B cell (primary cell): ENCODE measurements at regions not wholly inside any gene's neighbourhood (a gene's known extent, or its start where the extent isn't known, plus 50 kb on each side); places are given as distances from the start of the nearest gene placed in this dataset.

Experiments
- EZH2 ChIP-seq: IDR thresholded peaks from 2 replicates; pipeline ENCODE4 v1.6.1; 2012; ENCODE audit warnings: borderline replicate concordance, low read depth, mild to moderate bottlenecking, moderate library complexity, low read length; ENCODE audit not compliant: insufficient read depth, poor library complexity, severe bottlenecking
- TF ChIP-seq, protein P1 (sequence below): fragments of 200-600 bp; IDR thresholded peaks from one replicate; pipeline ENCODE4 v1.8.0; 2022; ENCODE audit warnings: antibody characterized with exemption, mild to moderate bottlenecking

- TF ChIP-seq, protein P1, sequence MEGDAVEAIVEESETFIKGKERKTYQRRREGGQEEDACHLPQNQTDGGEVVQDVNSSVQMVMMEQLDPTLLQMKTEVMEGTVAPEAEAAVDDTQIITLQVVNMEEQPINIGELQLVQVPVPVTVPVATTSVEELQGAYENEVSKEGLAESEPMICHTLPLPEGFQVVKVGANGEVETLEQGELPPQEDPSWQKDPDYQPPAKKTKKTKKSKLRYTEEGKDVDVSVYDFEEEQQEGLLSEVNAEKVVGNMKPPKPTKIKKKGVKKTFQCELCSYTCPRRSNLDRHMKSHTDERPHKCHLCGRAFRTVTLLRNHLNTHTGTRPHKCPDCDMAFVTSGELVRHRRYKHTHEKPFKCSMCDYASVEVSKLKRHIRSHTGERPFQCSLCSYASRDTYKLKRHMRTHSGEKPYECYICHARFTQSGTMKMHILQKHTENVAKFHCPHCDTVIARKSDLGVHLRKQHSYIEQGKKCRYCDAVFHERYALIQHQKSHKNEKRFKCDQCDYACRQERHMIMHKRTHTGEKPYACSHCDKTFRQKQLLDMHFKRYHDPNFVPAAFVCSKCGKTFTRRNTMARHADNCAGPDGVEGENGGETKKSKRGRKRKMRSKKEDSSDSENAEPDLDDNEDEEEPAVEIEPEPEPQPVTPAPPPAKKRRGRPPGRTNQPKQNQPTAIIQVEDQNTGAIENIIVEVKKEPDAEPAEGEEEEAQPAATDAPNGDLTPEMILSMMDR, result no peak
- no peak for TF ChIP-seq EZH2
Observed at GRCh38 chr5:114858665-114859437, 310.9 kb downstream of the TRIM36 start.
